CD4-positive, alpha-beta memory T cell (primary cell): ENCODE measurements at regions not wholly inside any gene's neighbourhood (a gene's known extent, or its start where the extent isn't known, plus 50 kb on each side); places are given as distances from the start of the nearest gene placed in this dataset.
"Not testable (repeated sequence)": the region's sequence is repeated elsewhere in the genome, so short reads cannot be mapped to it uniquely, and the experiment has no call there.

ENCODE experiments used
- CTCF ChIA-PET: fragments of 350-600 bp; sonication (Branson Sonifier 250); formaldehyde crosslinking; loops from one replicate; lab custom pipeline; 2021; ENCODE audit warnings: inconsistent platforms; ENCODE audit not compliant: partially characterized antibody; lab: Charles Lee
- POLR2A ChIA-PET: fragments of 350-600 bp; sonication (Branson Sonifier 250); formaldehyde crosslinking; loops from one replicate; lab custom pipeline; 2021; ENCODE audit not compliant: partially characterized antibody; lab: Charles Lee
- DNase-seq, 5 donors: peaks; one replicate each; pipeline versions ENCODE4 v3.0.0 to v3.0.0-alpha.2; 2020 to 2022; ENCODE audit warnings: mixed read lengths in 1 of 5
- H3K27ac ChIP-seq: one replicate; pipeline ENCODE4 v1.7.0; 2013; ENCODE audit warnings: low read depth, low read length
- H3K27me3 ChIP-seq: 2 replicates; pipeline ENCODE4 v1.7.0; 2013; ENCODE audit warnings: mild to moderate bottlenecking, low read length, moderate library complexity; ENCODE audit not compliant: insufficient read depth
- H3K36me3 ChIP-seq: 2 replicates; pipeline ENCODE4 v1.7.0; 2013; ENCODE audit warnings: mild to moderate bottlenecking, low read length, moderate library complexity; ENCODE audit not compliant: insufficient read depth
- H3K4me1 ChIP-seq: 2 replicates; pipeline ENCODE4 v1.7.0; 2013; ENCODE audit warnings: mild to moderate bottlenecking, low read length, moderate library complexity; ENCODE audit not compliant: insufficient read depth
- H3K4me3 ChIP-seq, 2 donors: one replicate each; pipeline ENCODE4 v1.7.0; 2013; ENCODE audit warnings: low read length in 2 of 2, mild to moderate bottlenecking in 1 of 2
- H3K9me3 ChIP-seq, 2 donors: one replicate each; pipeline ENCODE4 v1.7.0; 2013; ENCODE audit warnings: low read length in 2 of 2, control low read depth in 1 of 2; ENCODE audit not compliant: control insufficient read depth in 1 of 2
- H3K27ac Mint-ChIP-seq, 7 donors: one replicate each; pipeline ENCODE4 v1.8.0; 2020 to 2021; ENCODE audit warnings: mixed read lengths in 7 of 7, mild to moderate bottlenecking in 6 of 7, inconsistent platforms in 3 of 7, moderate library complexity in 3 of 7
- H3K27me3 Mint-ChIP-seq, 2 donors: one replicate each; pipeline ENCODE4 v1.8.0; 2020 to 2021; ENCODE audit warnings: mixed read lengths in 2 of 2
- H3K36me3 Mint-ChIP-seq, 2 donors: one replicate each; pipeline ENCODE4 v1.8.0; 2020 to 2021; ENCODE audit warnings: mixed read lengths in 2 of 2, inconsistent platforms in 1 of 2, mild to moderate bottlenecking in 1 of 2
- H3K4me1 Mint-ChIP-seq, 4 donors: one replicate each; pipeline ENCODE4 v1.8.0; 2020 to 2021; ENCODE audit warnings: mixed read lengths in 4 of 4, mild to moderate bottlenecking in 1 of 4
- H3K4me3 Mint-ChIP-seq, 8 donors: one replicate each; pipeline ENCODE4 v1.8.0; 2020 to 2021; ENCODE audit warnings: mixed read lengths in 8 of 8, mild to moderate bottlenecking in 7 of 8, moderate library complexity in 6 of 8, inconsistent platforms in 3 of 8
- H3K9me3 Mint-ChIP-seq, 8 donors: one replicate each; pipeline ENCODE4 v1.8.0; 2020 to 2021; ENCODE audit warnings: mixed read lengths in 8 of 8, mild to moderate bottlenecking in 5 of 8, inconsistent platforms in 3 of 8, moderate library complexity in 1 of 8
- intact Hi-C: fragments of 100-400 bp; cut with micrococcal nuclease; formaldehyde crosslinking; loops from one replicate; pipeline ENCODE4 v1.15.1; 2023

DNA sequence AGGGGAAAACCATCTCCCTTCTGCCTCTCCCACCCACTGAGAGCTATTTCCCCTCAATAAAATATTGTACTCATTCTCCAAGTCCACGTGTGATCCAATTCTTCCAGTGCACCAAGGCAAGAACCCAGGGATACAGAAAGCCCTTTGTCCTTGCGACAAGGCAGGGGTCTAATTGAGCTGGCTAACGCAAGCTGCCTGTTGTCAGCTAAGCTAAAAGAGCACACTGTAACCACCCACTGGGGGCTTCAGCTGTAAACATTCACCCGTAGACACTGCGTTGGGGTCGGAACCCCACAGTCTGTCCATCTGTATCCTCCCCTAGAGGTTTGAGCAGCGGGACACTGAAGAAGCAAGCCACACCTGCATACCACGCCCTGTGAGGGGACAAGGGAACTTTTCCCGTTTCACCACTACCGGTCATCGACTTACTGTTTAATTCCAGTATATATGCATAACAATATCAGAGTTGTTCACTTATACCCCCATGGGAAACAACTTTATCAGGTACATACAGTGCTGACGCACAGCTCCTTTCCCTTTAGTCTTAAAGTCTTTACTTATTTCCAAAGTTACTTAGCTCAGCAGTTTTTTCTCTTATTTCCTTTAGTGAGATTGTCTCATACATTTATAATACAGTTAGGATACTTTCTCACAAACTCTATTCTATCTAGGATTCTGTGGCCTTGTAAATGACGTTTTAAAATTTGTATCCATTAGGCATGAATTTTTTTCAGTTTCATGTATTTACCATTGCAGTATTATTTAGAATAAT lies 721.6 kb downstream of the ANKRD7 start:
- POLR2A ChIA-PET, result no interaction called here
- H3K27ac Mint-ChIP-seq, result no peak overlapping the region
- CTCF ChIA-PET, result no interaction called here

DNA sequence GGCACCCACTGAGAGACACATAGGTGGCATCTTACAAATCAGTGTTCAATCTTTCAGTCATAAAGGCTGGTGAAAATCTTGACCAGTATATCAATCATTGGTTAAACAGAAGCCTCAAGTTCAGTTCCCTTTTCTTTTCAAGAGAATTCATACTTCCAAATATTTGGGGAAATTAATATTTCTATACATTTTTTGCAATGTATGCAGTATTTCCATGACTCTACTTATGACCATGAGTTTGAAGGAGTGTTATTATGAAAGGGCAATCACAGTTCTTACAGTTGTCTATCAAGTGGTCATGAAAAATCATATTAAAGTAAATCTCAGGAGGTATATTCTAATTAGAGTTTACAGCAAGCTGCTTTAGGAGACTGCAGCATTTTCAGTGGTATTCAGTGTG lies 724.0 kb downstream of the ANKRD7 start:
- Histone ChIP-seq H3K36me3 (no peaks in the 10 kb centered on the region), H3K4me1 (no peaks in the 10 kb centered on the region), H3K4me3 (no peak overlapping the region), H3K27ac (no peak overlapping the region), H3K27me3 (no peaks in the 10 kb centered on the region), H3K9me3 (no peaks in the 10 kb centered on the region)
- H3K4me3 Mint-ChIP-seq, result no peak overlapping the region
- DNase-seq, result no peak
- H3K27me3 Mint-ChIP-seq, result no peaks in the 10 kb centered on the region
- ChIA-PET CTCF (no interaction called here), POLR2A (no interaction called here)
- no peak overlapping the region for H3K27ac Mint-ChIP-seq
- H3K4me1 Mint-ChIP-seq, result no peaks in the 10 kb centered on the region
- intact Hi-C loops, result no loop called here
- no peaks in the 10 kb centered on the region for H3K36me3 Mint-ChIP-seq
- peaks cover 0 to 19% (median 13%) of the 10 kb centered on the region in 8 donors for H3K9me3 Mint-ChIP-seq

More for the DNA sequence above, 721.6 kb downstream of the ANKRD7 start:
- Mint-ChIP-seq H3K36me3 (no peaks in the 10 kb centered on the region), H3K4me1 (no peaks in the 10 kb centered on the region), H3K9me3 (peaks cover 0 to 17% (median 9%) of the 10 kb centered on the region in 8 donors), H3K27me3 (no peaks in the 10 kb centered on the region), H3K4me3 (no peak overlapping the region)
- H3K4me3 ChIP-seq, result no peak overlapping the region
- no peaks in the 10 kb centered on the region for H3K36me3 ChIP-seq
- H3K27ac ChIP-seq, result no peak overlapping the region
- DNase-seq, result no peak
- no peaks in the 10 kb centered on the region for H3K9me3 ChIP-seq
- no peaks in the 10 kb centered on the region for H3K4me1 ChIP-seq
- intact Hi-C loops, result no loop called here
- no peaks in the 10 kb centered on the region for H3K27me3 ChIP-seq

DNA sequence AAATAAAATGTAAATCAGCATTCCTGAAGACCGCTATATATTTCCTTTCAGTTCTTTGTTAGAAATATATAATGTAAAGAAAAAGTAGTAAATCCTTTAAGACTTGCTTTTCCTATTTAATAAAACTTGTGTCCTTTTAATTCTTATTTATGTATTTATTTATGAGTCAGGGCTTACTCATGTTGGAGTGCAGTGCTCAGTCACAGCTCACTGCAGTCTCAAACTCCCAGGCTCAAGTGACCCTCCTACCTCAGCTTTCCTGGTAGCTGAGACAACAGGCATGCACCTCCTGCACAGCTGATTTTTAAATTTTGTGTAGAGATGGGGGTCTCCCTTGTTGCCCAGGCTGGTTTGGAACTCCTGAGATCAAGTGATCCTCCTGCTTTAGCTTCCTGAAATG lies 724.5 kb downstream of the ANKRD7 start:
- intact Hi-C loops, result no loop called here
- POLR2A ChIA-PET, result no interaction called here
- H3K36me3 Mint-ChIP-seq, result no peaks in the 10 kb centered on the region

DNA sequence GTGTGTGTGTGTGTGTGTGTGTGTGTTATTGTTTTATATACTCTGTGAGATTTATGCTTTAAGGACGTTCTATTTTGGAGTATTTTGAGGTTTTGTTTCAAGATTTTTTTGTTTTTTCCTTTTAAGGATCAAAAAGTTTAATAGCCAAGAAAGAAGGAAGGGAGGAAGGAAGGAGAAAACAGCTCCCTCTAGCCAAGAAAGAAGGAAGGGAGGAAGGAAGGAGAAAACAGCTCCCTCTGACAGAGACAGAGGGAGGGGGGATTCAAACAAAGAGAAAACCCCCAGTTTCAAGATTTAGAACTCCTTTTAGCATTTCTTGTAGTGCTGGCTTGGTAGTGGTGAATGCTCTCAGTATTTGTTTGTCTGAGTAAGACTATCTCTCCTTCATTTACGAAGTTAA lies 731.8 kb downstream of the ANKRD7 start:
- H3K27ac ChIP-seq, H3K9me3 ChIP-seq, H3K27ac Mint-ChIP-seq, POLR2A ChIA-PET, H3K36me3 Mint-ChIP-seq, H3K4me1 ChIP-seq, H3K27me3 Mint-ChIP-seq, intact Hi-C loops, H3K4me3 Mint-ChIP-seq, DNase-seq, H3K36me3 ChIP-seq, H3K27me3 ChIP-seq, H3K4me3 ChIP-seq, H3K4me1 Mint-ChIP-seq: not testable (repeated sequence)
- CTCF ChIA-PET, result interaction anchor here (0.7 kb wide), 1 partner anchor 62 kb away, joined by 3 read pairs; no protein-coding TSS in a partner anchor
- H3K9me3 Mint-ChIP-seq, result peaks cover 0 to 22% (median 10%) of the 10 kb centered on the region in 8 donors

More for the DNA sequence above, 724.5 kb downstream of the ANKRD7 start:
- H3K4me3 ChIP-seq, result no peak overlapping the region
- no peak for DNase-seq
- H3K27me3 ChIP-seq, result no peaks in the 10 kb centered on the region
- no peak overlapping the region for H3K27ac Mint-ChIP-seq
- H3K4me3 Mint-ChIP-seq, result no peak overlapping the region
- no peaks in the 10 kb centered on the region for H3K4me1 Mint-ChIP-seq
- H3K4me1 ChIP-seq, result no peaks in the 10 kb centered on the region
- no peaks in the 10 kb centered on the region for H3K36me3 ChIP-seq
- H3K27ac ChIP-seq, result no peak overlapping the region
- CTCF ChIA-PET, result no interaction called here
- no peaks in the 10 kb centered on the region for H3K27me3 Mint-ChIP-seq
- peaks cover 0 to 19% (median 13%) of the 10 kb centered on the region in 8 donors for H3K9me3 Mint-ChIP-seq
- no peaks in the 10 kb centered on the region for H3K9me3 ChIP-seq

DNA sequence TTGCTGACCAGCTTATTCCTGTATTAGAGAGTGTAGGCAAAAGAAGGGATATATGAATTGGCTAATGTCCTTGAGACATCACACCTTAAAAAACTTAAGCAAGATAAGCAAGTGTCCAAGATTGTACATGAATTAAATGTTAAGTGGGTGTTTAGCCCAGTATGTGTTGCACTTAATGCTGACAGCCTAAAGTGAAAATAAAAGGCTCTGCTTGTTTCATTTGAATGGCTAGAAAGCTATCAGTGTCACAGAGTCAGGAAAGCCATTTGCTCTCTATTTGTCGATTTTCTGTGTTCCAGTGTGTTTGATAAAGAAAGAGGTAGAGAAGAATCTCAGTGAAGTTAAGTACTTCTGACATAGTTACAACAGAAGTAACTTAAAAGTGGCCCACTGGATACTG lies 744.9 kb downstream of the ANKRD7 start:
- H3K36me3 Mint-ChIP-seq, result no peaks in the 10 kb centered on the region
- CTCF ChIA-PET, result no interaction called here
- no peak overlapping the region for H3K27ac Mint-ChIP-seq
- no peak for DNase-seq
- H3K9me3 Mint-ChIP-seq, result peaks cover 0 to 10% (median under 1%) of the 10 kb centered on the region in 8 donors
- H3K27ac ChIP-seq, result no peak overlapping the region
- H3K27me3 Mint-ChIP-seq, result no peaks in the 10 kb centered on the region
- no peaks in the 10 kb centered on the region for H3K4me1 ChIP-seq
- no peaks in the 10 kb centered on the region for H3K9me3 ChIP-seq
- no peaks in the 10 kb centered on the region for H3K4me1 Mint-ChIP-seq
- no peak overlapping the region for H3K4me3 ChIP-seq
- intact Hi-C loops, result no loop called here
- H3K27me3 ChIP-seq, result no peaks in the 10 kb centered on the region
- POLR2A ChIA-PET, result no interaction called here
- no peak overlapping the region for H3K4me3 Mint-ChIP-seq
- no peaks in the 10 kb centered on the region for H3K36me3 ChIP-seq

DNA sequence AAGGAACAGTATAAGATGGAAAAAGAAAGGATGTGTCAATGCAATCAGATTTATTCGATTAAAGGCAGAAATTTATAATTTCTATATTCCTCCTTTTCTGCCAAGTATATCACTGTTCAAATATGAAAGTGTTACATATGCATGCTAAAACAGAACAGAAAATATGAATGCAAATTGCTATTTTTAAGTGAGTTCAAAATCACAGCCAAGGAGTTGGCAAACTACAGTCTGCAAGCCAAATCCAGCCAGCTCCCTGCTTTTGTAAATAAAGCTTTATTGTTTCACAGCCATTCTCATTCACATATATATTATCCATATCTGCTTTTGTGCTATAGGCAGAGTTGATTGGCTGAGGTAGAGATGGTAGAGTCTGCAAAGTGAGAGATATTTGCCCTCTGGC lies 747.2 kb downstream of the ANKRD7 start:
- Mint-ChIP-seq H3K27me3 (no peaks in the 10 kb centered on the region), H3K4me1 (no peaks in the 10 kb centered on the region), H3K9me3 (peaks cover 0 to 7% (median 0%) of the 10 kb centered on the region in 8 donors), H3K27ac (no peak overlapping the region), H3K36me3 (no peaks in the 10 kb centered on the region), H3K4me3 (no peak overlapping the region)
- no peaks in the 10 kb centered on the region for H3K36me3 ChIP-seq
- no peak overlapping the region for H3K4me3 ChIP-seq
- ChIA-PET CTCF (no interaction called here), POLR2A (no interaction called here)
- H3K27me3 ChIP-seq, result no peaks in the 10 kb centered on the region
- intact Hi-C loops, result no loop called here
- no peaks in the 10 kb centered on the region for H3K9me3 ChIP-seq
- DNase-seq, result no peak
- no peak overlapping the region for H3K27ac ChIP-seq
- no peaks in the 10 kb centered on the region for H3K4me1 ChIP-seq

- CTCF ChIA-PET, result no interaction called here
- intact Hi-C loops, result no loop called here
- Histone ChIP-seq H3K27me3 (no peaks in the 10 kb centered on the region), H3K4me1 (no peaks in the 10 kb centered on the region), H3K9me3 (no peaks in the 10 kb centered on the region), H3K36me3 (no peaks in the 10 kb centered on the region), H3K27ac (no peak overlapping the region), H3K4me3 (no peak overlapping the region)
- Mint-ChIP-seq H3K4me3 (no peak overlapping the region), H3K4me1 (no peaks in the 10 kb centered on the region), H3K36me3 (no peaks in the 10 kb centered on the region), H3K27ac (no peak overlapping the region), H3K27me3 (no peaks in the 10 kb centered on the region), H3K9me3 (no peaks in the 10 kb centered on the region)
- POLR2A ChIA-PET, result no interaction called here
- no peak for DNase-seq
Measured at GRCh38 chr7:118974836-118975235, 750.3 kb downstream of the ANKRD7 start.
